HG03460 (cell line): ENCODE measurements at regions not wholly inside any gene's neighbourhood (a gene's known extent, or its start where the extent isn't known, plus 50 kb on each side); places are given as distances from the start of the nearest gene placed in this dataset.

ENCODE experiments used
- ATAC-seq: cut with Tn5 transposase; IDR thresholded peaks from one replicate; pipeline ENCODE4 v1.9.1; 2021; ENCODE audit not compliant: unreplicated experiment

DNA sequence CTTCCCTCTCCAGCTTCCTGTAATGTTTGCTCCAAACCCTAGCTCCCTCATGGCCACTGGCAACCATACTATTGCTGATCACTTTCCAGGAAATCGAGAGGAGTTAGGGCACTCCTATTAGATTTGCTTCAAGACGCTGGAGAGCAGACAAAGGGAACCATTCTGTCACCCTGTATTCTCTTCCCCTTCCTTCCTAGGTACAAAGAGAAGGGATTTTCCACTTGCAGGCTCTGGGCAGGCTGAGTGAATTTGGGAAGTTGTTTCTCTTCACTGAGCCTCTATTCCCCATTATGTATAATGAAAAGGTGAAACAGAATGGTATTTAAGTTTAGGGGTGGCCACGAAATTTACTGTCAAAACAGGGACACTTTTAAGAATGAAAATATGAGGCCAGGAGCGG lies 99.4 kb upstream of the LPP start:
- no peak for ATAC-seq

DNA sequence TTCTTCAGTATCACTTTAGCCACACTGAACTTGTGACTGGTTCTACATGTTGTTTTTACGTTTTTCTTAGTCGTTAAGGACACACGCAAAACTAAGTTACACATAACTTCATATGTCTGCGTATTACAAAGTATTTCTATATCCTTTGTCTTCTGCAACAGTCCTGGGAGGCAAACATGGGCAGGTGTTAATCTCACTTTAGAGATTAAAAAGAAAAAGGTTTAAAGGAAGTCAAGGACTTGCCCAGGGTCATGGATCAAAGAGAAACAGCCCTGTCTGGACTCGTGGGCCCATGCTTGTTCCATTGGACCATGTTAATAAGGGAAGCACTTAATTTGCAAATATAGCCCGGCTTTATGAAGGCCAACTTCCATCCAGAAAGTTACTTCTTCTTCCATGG lies 98.6 kb upstream of the LPP start:
- ATAC-seq: no peak

DNA sequence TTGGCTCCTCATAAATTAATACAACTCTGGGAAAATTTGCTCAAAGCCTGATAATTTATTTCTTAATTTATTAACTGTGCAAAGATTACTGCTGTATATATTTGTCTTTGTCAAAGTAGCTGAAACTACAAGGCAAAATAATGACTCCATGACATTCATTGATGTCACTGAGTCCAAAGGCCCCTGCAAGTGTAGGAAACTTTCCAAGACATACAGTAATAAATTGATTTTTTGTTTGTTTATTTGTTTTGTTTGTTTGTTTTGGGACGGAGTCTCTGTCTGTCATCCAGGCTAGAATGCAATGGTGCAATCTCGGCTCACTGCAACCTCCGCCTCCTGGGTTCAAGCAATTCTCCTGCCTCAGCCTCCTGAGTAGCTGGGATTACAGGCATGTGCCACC lies 96.8 kb upstream of the LPP start:
- no peak for ATAC-seq

DNA sequence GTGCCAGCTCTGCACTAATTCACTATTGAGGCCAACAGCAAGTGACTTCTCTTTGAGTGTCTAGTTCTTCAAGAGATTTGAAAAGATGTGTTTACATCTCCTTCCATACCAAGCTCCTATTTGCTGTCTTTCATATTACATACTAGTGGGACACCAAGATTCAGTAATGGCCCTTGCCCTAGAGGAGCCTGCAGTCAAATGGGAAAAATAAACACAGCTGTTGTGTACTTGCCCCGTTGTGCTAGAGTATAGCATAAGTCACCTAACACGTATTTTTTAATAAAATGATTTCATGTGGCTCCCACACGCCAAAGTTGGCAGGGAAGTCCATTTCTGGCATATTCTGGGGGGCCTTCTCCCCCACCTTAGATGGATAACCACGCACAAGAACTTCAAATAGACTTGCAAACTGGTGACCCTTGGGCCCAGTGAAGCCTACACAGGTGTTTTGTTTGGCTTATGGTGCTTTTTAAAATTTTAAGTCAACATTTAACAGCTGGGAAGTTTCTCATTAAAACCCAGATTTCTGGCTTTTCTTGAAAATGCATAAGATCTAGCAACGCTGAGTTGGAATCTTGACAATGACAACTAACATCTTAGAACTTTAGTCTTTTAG lies 95.3 kb upstream of the LPP start:
- ATAC-seq: no peak

DNA sequence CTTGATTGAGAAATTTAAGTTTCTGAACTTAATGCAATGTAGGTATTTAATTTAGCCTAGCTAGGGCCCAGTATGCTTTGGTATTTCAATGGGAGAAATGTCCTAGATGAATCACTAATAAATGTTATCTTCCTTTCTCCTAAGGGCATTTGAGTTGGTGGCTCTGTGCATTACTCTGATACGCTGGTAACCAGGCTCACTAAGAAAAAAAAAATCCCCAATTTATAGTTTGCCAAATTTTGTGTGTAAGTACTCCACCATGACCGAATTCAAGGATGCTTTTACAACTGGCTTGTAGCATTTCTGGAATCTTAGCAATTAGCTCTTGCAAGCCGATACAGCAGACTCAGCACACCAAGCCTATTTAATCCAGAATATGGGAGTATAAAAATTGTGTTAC lies 94.6 kb upstream of the LPP start:
- no peak for ATAC-seq

DNA sequence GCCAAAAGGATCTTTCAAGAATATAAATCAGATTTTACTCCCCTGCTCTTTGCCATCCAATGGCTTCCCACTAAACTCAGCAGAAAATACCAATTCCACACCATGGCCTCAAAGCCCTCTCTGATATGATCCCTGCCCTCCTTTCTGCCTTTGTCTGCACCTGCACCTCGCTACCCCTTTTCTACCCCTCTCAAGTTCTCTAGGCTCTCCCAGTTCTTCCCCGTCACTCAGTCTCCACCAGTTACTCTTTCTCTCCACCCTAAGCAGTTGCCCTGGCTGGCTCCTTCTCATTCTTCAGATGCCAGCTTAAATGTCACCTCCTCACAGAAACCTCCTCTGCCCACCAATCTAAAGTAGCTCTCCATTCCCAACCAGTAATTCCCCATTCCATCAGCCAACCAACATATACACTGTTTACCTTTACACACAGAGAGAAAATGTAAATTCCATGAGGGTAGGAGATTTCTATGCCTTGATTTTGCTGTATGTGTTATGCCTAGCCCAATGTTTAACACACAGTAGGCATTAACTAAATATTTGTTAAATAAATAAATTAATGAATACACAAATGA lies 93.6 kb upstream of the LPP start:
- ATAC-seq: no peak

DNA sequence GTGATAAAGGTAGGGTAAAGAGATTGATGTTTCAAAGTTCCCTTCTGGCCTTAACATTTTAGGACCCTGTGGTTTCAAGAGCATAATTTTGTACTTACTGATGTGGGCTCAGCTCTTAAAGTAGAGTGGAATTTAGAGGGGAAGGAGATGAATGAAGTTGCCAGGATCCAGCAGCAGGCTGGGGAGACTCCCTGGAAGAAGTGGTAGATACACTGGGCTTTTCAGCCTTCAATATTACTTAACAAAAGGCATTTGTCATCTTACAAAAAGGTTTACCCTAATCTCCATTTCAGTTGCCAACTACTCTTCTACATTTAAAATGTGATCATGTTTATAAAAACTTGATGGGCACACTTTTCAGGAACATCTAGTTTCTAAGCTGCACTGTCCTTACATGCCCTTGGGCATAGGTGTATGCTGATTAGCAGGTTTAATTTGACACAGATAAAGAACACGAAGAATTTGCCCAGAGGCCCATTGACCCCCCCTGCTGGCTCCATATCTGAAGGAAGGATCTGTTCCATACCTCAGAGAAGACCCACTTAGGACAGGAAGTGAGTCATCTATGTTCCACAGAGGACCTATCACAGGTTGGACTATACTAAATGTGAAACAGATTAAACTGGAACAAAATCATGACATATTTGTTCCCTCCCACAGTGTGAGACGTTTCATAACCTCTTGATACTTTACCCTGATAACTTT lies 93.0 kb upstream of the LPP start:
- ATAC-seq: no peak

DNA sequence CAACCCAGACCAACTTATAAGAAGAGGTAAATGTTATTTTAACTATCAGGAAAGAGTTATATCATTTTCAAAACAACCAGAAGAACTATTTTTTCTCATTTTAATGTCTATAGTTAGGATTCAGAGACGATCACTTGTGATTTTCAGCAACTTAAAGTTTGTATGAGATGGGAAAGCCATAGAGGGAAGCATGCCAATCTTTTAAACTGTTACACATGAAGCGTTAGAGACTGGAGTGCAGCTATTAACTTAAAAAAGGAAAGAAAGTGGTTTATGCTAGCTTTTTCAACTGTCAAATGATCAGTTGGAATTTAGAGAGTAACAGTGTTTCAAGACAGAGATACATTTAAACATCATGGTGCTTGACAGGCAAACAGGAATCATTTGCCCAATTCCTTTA lies 91.7 kb upstream of the LPP start:
- ATAC-seq: no peak

DNA sequence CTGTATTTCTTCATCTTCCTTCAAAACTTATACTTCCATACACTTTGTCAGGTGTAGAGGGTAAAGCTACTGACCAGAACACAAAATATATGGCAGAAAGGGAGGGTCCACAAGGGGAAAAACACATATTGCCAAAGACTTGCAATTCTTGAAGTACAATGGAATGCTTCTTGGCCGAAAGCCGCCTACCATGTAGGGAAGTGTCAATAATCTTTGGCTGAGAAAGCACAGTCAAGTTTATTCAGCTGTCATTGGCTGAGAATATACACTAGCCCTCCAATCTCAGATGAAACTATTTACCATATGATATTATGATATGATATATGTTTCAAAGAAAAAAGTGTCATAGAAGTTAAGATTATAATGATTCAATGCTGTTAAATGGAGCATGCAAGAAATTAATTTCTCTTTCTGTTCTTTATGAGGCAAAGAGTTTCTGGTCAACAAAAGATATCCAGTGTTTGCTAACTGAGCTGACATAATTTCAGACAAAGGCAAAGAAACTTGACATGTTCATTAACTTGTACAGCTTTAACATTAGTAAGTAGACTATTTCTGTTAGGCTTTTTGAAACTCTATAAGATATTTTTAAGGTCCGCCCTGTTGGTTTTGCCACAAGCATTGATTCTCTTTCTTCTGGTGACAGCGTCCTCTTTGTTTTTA lies 89.0 kb upstream of the LPP start:
- no peak for ATAC-seq

DNA sequence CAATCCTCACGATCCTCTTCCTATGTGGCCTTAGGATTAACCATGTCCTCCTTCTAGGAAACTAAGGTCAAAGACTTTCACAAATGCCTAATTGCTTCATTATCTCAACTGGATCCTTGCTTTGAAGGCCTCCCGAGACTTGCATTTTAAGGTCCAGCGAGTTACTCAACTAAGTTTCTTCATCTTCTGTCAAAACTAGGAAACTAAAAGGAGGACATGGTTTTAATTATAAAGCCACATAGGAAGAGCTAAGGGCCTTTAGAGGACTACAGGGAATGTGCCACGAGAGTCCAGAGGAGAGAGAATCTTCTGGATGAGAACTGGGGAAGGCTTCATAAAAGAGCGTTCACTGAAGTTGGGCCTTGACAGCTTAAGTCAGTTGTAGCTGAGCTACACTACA lies 87.8 kb upstream of the LPP start:
- ATAC-seq: no peak

DNA sequence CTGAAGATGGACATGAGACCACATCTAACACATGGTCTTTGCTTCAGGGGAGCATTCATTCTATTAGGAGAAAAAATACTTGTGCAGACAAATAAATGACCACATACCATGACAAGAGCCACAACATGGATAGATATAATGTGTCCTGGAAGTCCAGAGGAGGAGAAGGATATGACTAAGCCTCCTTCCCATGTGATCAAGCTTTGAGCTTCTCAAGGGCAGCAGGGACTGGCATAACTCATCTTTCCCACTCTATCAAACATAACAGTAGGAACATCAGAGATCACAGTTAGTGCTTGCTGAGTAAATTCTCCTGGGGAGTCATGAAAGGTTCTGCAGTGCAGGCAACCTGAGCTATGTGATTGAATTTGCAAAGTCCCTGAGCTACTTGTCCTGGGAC lies 86.0 kb upstream of the LPP start:
- no peak for ATAC-seq

DNA sequence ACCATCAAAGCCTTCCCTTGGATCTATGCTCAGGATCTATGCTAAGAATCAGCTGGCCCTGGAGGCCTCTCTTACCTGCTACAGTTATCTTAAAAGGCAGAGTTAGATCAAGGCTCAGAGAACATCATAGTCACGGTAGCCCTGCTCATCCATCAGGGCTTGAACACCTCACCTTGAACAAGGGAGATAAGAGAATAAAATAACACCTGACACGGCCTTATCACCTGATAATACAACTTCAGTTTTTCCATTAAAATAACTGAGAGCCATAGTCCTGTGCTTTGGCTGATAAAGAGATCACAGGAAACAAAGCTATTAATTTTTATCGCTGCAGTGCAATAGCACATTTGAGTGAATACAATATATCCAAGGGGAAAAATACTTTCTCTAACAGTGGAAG lies 85.6 kb upstream of the LPP start:
- ATAC-seq: no peak

DNA sequence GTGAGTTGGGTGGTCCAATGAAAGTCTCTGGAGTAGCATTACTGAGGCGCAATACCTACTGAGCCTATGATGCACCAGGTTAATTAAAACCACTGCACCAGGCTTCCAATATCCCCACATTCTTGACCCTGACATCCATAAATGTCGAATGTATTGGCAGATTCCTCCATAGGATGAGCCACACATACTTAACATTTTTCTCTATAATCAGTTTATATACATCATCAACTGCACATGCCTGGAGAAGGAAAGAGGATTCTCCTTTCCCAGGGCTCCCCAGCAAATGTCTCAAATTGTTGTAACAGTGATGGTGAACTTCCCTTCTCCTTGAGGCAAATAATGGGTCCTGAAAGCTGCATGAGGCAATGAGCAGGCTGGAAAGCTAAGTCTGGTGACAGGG lies 82.3 kb upstream of the LPP start:
- ATAC-seq: no peak

DNA sequence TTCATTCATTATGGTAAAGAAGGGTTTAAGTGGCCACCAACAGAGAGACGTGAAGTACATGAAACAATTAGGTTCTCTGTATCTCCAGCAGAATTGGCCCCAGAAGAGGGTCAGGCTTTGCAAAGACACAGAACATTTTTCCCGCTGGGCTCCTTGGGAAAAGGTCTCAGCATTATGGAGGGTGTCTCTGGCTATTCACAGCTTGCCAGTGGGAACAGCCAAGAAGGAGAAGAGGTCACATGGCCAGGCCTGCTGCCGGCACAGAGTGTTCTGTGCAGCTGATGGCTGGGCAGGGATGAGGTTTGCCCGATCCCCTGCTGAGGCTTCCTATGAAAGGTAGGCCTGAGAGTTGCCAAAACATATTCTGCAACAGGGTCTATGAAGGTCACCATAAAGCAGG lies 77.8 kb upstream of the LPP start:
- ATAC-seq: no peak

DNA sequence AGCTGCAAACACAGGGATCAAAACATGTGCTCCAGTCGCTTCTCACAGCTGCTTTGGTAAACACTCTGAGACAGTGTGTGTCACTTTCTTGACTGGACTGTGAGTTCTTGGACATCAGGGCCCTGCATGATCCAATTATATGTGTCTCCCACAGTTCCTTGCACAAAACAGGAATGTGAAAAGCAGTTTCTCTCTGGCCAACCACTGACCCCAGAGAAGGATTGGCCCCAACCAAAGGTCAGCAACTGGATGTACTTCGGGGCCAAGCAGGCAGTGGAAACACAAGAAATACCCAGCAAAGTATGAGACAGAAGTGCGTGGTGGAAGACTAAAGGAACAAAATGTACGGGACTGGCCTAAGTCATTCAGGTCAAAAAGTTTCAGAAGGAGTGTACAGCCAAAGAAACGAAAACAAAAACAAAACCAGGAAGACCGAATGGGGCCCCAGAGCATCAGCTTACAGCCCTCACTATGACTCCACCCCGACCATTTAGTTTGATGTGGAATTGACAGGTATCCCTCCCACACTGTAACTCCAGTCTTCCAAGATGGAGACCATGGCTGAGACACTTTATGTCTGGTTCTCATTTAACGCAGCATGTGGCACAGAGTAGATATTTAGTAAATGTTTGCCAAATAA lies 76.7 kb upstream of the LPP start:
- no peak for ATAC-seq

DNA sequence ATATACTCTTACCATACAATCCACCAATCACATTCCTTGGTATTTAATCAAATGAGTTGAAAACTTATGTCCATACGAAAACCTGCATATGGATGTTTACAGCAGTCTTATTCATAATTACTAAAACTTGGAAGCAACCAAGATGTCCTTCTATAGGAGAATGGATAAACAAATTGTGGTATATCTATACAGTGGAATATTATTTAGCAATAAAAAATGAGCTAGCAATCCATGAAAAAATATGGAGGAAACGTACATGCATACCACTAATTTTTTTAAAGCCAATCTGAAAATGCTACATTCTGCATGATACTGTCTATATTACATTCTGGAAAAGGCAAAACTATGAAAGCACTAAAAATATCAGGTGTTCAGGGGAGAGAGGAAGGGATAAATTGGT lies 73.9 kb upstream of the LPP start:
- ATAC-seq: no peak

DNA sequence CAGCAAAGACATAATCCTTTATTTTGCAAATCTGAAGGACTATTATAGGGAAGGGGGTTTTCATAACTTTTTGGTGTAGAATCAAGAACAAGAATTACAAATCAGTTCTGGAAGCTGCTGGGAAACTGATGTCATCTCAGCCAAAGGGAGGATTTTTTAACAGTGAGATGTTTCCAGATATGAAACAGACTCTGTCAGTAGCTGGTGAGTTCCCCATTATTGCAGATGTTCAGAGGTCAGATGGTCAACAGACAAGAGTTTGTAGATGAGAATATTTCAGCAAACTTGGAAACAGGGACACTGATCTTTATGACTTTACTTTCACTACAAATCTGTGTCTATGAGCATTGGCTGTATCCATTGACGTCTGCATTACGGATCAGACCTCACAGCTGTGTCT lies 71.9 kb upstream of the LPP start:
- ATAC-seq: no peak

DNA sequence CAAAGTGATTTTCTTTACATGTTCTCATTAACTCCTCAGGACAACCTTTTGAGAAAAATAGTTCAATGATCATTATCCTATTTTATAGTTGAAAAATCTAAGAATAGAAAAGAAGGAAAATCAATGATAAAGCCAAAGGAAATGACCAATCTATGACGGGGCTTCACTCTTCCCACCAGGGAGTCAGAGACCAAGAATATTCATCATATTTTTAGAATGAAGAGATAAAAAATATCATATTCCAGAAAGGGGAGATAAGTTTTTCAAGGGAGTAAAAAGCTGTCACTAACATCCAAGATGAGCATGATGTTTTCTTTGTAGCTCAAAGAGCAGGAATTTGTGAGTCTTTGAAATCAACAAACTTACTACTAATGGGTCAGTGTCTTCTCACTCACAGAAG lies 71.5 kb upstream of the LPP start:
- ATAC-seq: no peak

DNA sequence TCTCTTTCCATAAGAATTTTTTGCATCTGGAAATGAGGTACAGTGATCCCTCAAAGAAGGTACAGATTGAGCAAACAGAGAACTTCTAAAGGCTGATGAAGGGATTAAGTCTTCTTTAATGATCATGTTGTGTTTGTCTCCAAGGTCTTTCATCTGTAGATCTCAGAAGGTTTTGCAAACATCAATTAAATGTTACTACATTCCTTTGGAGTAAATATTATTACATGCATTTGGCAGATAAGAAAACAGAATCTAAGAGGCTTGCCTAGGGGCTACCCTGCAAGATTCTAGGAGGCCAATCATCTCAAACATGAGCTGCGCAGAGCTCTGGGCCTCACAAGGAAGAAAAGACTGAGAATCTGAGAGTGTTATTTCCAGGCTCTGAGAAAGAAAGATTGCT lies 70.9 kb upstream of the LPP start:
- no peak for ATAC-seq

DNA sequence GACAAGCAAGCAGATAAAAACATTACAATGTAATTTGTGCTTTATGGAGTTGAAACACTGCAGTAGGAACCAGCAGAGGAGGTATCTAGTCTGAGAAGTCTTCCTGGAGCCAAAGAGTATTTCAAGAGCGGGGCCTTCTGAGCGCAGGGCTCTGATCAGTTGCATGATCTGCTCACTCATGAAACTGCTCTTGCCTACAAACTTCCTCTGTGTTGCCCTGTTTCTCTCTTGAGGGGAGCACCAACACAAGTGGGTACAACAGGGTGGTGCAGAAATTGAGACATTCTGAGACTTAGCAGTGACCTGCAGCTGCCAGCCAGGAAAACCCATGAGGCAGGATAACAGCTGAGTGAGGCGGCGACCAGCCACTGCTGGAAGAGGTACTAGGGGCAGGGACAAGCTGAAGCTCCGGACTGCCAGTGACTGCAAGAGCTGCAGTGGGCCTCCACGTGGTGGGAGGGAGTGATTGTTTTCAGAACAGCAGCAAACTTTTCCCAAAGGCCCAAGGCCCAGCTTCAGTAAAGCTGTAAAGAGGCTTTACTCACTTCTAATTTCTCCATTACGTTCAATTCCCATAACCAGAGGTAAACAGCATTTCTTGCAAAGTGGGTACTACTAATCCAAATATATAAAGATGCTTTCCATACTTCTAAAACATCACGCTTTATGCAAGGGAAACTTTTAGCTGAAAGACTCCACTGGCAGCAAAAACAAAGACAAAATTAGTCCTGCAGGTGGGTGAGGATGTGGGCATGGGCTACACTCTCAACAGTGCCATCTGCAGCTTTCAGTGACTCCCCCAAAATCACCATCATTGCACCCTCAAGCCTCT lies 69.0 kb upstream of the LPP start:
- no peak for ATAC-seq
